BE2C (cell line): ENCODE measurements at regions not wholly inside any gene's neighbourhood (a gene's known extent, or its start where the extent isn't known, plus 50 kb on each side); places are given as distances from the start of the nearest gene placed in this dataset.
"Not testable (repeated sequence)": the region's sequence is repeated elsewhere in the genome, so short reads cannot be mapped to it uniquely, and the experiment has no call there.

ENCODE experiments used
- DNase-seq: peaks from one replicate; pipeline ENCODE4 v3.0.0-alpha.2; 2020
- H3K27me3 ChIP-seq: fragments of 250-450 bp; sonication (Bioruptor Pico); 2 replicates; pipeline ENCODE4 v1.5.1; 2020; ENCODE audit warnings: mild to moderate bottlenecking
- H3K36me3 ChIP-seq: fragments of 250-450 bp; sonication (Bioruptor Pico); 2 replicates; pipeline ENCODE4 v1.5.1; 2020; ENCODE audit warnings: mild to moderate bottlenecking
- H3K4me1 ChIP-seq: fragments of 250-450 bp; sonication (Bioruptor Pico); 2 replicates; pipeline ENCODE4 v1.5.1; 2020
- H3K4me3 ChIP-seq: 2 replicates; pipeline ENCODE4 v1.5.1; 2011; ENCODE audit warnings: low read depth, low read length
- H3K9me3 ChIP-seq: fragments of 250-450 bp; sonication (Bioruptor Pico); 2 replicates; pipeline ENCODE4 v1.5.1; 2020
- CTCF ChIP-seq: IDR thresholded peaks from 2 replicates; pipeline ENCODE4 v1.5.1; 2012; ENCODE audit warnings: mild to moderate bottlenecking, low read depth, low read length

DNA sequence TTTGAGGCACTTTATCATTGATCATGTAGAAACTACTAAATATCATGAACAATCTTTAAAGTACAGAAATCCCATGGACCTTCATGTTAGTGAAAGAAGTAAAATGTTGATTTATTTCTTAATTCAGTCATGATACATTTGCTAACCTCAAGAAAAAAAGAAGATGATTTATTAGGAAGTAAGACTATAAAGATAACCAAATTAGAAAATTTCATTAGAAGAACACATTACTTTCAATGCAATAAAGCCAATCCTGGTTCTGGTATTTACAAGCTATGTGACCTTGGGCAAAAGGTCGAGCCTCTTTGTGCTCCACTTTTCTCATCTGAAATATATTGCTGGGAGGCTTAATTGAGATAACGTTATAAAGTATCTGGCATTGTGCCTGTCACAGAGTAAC lies 365.0 kb downstream of the KIF20B start:
- H3K4me3 ChIP-seq = no peak overlapping the region
- no peaks in the 10 kb centered on the region for H3K36me3 ChIP-seq
- H3K9me3 ChIP-seq = no peaks in the 10 kb centered on the region
- TF ChIP-seq CTCF = no peak
- DNase-seq = no peak
- H3K27me3 ChIP-seq = no peaks in the 10 kb centered on the region
- no peaks in the 10 kb centered on the region for H3K4me1 ChIP-seq

GRCh38 chr10:90075995-90076394 lies 374.6 kb downstream of the KIF20B start:
- Histone ChIP-seq H3K36me3 (no peaks in the 10 kb centered on the region), H3K9me3 (no peaks in the 10 kb centered on the region), H3K4me3 (no peak overlapping the region), H3K27me3 (no peaks in the 10 kb centered on the region), H3K4me1 (no peaks in the 10 kb centered on the region)
- TF ChIP-seq CTCF = no peak
- DNase-seq = no peak

DNA sequence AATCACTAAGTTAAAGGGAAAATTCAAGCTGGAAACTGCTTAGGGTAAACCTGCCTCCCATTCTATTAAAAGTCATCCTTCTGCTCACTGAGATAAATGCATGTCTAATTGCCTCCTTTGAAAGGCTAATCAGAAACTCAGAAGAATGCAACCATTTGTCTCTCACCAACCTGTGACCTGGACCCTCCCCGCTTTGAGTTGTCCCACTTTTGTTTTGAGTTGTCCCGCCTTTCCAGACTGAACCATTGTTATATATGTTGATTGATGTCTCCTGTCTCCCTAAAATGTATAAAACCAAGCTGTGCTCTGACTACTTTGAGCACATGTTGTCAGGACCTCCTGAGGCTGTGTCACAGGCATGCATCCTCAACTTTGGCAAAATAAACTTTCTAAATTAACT lies 378.4 kb downstream of the KIF20B start:
- no peak overlapping the region for H3K4me3 ChIP-seq

GRCh38 chr10:90086606-90087190 lies 385.3 kb downstream of the KIF20B start:
- not testable (repeated sequence) for H3K27me3 ChIP-seq, H3K36me3 ChIP-seq, DNase-seq, H3K9me3 ChIP-seq, H3K4me1 ChIP-seq, H3K4me3 ChIP-seq

More for the DNA sequence above, 378.4 kb downstream of the KIF20B start:
- no peak for TF ChIP-seq CTCF
- DNase-seq = no peak
- Histone ChIP-seq H3K36me3 (no peaks in the 10 kb centered on the region), H3K9me3 (no peaks in the 10 kb centered on the region), H3K27me3 (no peaks in the 10 kb centered on the region), H3K4me1 (no peaks in the 10 kb centered on the region)

DNA sequence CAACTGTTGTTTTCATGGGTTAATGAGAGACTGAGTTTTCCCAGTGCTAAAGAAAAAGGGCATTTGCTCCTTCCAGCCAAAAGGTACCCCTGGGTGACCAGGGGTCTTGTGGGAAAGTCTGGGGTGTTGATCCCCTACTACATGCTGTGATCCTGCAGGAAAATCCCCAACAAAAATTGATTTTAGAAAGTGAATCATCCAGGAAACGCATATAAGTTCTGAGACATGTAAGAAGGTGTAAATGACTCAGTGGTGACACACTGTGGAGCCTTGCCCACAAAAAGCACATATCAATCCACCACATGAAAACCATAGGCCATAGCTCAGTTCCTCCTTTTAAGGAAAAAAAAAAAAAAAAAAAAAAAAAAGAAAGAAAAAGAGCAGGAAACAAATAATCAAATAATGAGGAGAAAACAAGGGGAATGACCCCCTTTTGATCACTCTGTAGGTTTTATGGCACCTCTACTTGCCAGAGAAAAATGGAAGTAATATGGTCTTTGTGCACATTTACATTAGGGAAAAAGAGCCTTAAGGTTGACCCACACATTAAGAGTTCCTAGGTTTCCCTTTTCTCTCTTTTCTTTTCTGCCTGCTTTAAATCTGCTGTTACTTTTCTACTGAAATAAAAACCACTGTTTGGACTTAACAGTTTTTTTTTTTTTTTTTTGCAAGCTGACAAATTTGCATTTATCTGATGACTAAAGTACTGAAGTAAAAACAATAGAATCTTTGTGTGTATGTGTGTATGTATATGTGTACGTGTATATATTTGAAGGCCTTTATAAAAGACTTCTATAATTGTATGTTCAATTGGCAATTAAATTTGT lies 386.0 kb downstream of the KIF20B start:
- Histone ChIP-seq H3K36me3 (no peaks in the 10 kb centered on the region), H3K27me3 (no peaks in the 10 kb centered on the region), H3K4me3 (no peak overlapping the region), H3K9me3 (no peaks in the 10 kb centered on the region), H3K4me1 (no peaks in the 10 kb centered on the region)
- no peak for TF ChIP-seq CTCF
- no peak for DNase-seq

GRCh38 chr10:90088024-90088317 lies 386.6 kb downstream of the KIF20B start:
- Histone ChIP-seq H3K36me3 (no peaks in the 10 kb centered on the region), H3K4me3 (no peak overlapping the region), H3K27me3 (no peaks in the 10 kb centered on the region), H3K4me1 (no peaks in the 10 kb centered on the region), H3K9me3 (no peaks in the 10 kb centered on the region)
- TF ChIP-seq CTCF = no peak
- DNase-seq = no peak
